ENCODE measurements at regions not wholly inside any gene's neighbourhood (a gene's known extent, or its start where the extent isn't known, plus 50 kb on each side); places are given as distances from the start of the nearest gene placed in this dataset.
"Not testable (repeated sequence)": the region's sequence is repeated elsewhere in the genome, so short reads cannot be mapped to it uniquely, and the experiment has no call there.

- DNase-seq; intact Hi-C loops (cut with DNase I); ATAC-seq: not testable (repeated sequence)
These were observed 89.2 kb upstream of the ITPRID2 start for GRCh38 chr2:181802300-181802699.

GRCh38 chr2:181803903-181804799, 87.4 kb upstream of the ITPRID2 start:
- H3K27ac ChIP-seq (ENCODE audit: low read length); H3K27me3 ChIP-seq (ENCODE audit: control insufficient read depth, insufficient read depth); H3K4me3 ChIP-seq (ENCODE audit: low read length); ATAC-seq; H3K9me3 ChIP-seq (ENCODE audit: control insufficient read depth, low read length); DNase-seq; intact Hi-C loops (cut with DNase I); H3K4me1 ChIP-seq (ENCODE audit: control insufficient read depth, insufficient read depth, low read length): not testable (repeated sequence)
- WGBS, result 78% methylated on average over 12 of the region's 12 CpGs

More at GRCh38 chr2:181802300-181802699, 89.2 kb upstream of the ITPRID2 start:
- WGBS, result 96% methylated on average over 1 of the region's 1 CpG
- H3K4me3 ChIP-seq (ENCODE audit: low read length); H3K9me3 ChIP-seq (ENCODE audit: control insufficient read depth, low read length); H3K27ac ChIP-seq (ENCODE audit: low read length); H3K27me3 ChIP-seq (ENCODE audit: control insufficient read depth, insufficient read depth); H3K4me1 ChIP-seq (ENCODE audit: control insufficient read depth, insufficient read depth, low read length): not testable (repeated sequence)

GRCh38 chr2:181805228-181806038, 86.1 kb upstream of the ITPRID2 start:
- intact Hi-C loops (cut with DNase I), result no loop called here
- no peak overlapping the region for H3K27ac ChIP-seq (ENCODE audit: low read length)
- WGBS, result 37% methylated on average over 3 of the region's 3 CpGs
- H3K4me3 ChIP-seq (ENCODE audit: low read length), result no peak overlapping the region
- ATAC-seq (peak; percentile 55 to 65), DNase-seq (no peak)
- H3K4me1 ChIP-seq (ENCODE audit: control insufficient read depth, insufficient read depth, low read length), result no peaks in the 10 kb centered on the region
- H3K27me3 ChIP-seq (ENCODE audit: control insufficient read depth, insufficient read depth), result no peaks in the 10 kb centered on the region
- H3K9me3 ChIP-seq (ENCODE audit: control insufficient read depth, low read length), result no peaks in the 10 kb centered on the region

- DNase-seq (no peak), ATAC-seq (peak; percentile 10 to 26)
- Histone ChIP-seq H3K4me3 (ENCODE audit: low read length) (no peak overlapping the region), H3K9me3 (ENCODE audit: control insufficient read depth, low read length) (no peaks in the 10 kb centered on the region), H3K27ac (ENCODE audit: low read length) (no peak overlapping the region), H3K27me3 (ENCODE audit: control insufficient read depth, insufficient read depth) (no peaks in the 10 kb centered on the region), H3K4me1 (ENCODE audit: control insufficient read depth, insufficient read depth, low read length) (no peaks in the 10 kb centered on the region)
- 31% methylated on average over 1 of the region's 1 CpG for WGBS
- intact Hi-C loops (cut with DNase I), result no loop called here
These were observed 85.5 kb upstream of the ITPRID2 start for GRCh38 chr2:181806039-181806392.

GRCh38 chr2:181807526-181807925, 84.0 kb upstream of the ITPRID2 start:
- 94% methylated on average over 2 of the region's 2 CpGs for WGBS
- H3K27ac ChIP-seq (ENCODE audit: low read length), result no peak overlapping the region

GRCh38 chr2:181810823-181811695, 80.5 kb upstream of the ITPRID2 start:
- Histone ChIP-seq H3K9me3 (ENCODE audit: control insufficient read depth, low read length) (no peaks in the 10 kb centered on the region), H3K27ac (ENCODE audit: low read length) (peak overlapping the region; percentile 39), H3K27me3 (ENCODE audit: control insufficient read depth, insufficient read depth) (no peaks in the 10 kb centered on the region), H3K4me3 (ENCODE audit: low read length) (no peak overlapping the region), H3K4me1 (ENCODE audit: control insufficient read depth, insufficient read depth, low read length) (peaks cover 2% of the 10 kb centered on the region)
- WGBS, result 41% methylated on average over 9 of the region's 9 CpGs
- intact Hi-C loops (cut with DNase I), result no loop called here
- DNase-seq (peak in 2 of 3 donors; percentile 26 to 34), ATAC-seq (peak; percentile 91 to 98)

More at GRCh38 chr2:181807526-181807925, 84.0 kb upstream of the ITPRID2 start:
- H3K4me1 ChIP-seq (ENCODE audit: control insufficient read depth, insufficient read depth, low read length), result peaks cover 2% of the 10 kb centered on the region
- intact Hi-C loops (cut with DNase I), result no loop called here
- H3K4me3 ChIP-seq (ENCODE audit: low read length), result no peak overlapping the region
- no peak for ATAC-seq
- H3K9me3 ChIP-seq (ENCODE audit: control insufficient read depth, low read length), result no peaks in the 10 kb centered on the region
- no peaks in the 10 kb centered on the region for H3K27me3 ChIP-seq (ENCODE audit: control insufficient read depth, insufficient read depth)
- DNase-seq, result no peak

- intact Hi-C loops (cut with DNase I), result no loop called here
- no peaks in the 10 kb centered on the region for H3K27me3 ChIP-seq (ENCODE audit: control insufficient read depth, insufficient read depth)
- DNase-seq, result no peak
- no peak overlapping the region for H3K4me3 ChIP-seq (ENCODE audit: low read length)
- ATAC-seq, result no peak
- H3K27ac ChIP-seq (ENCODE audit: low read length), result no peak overlapping the region
- no peaks in the 10 kb centered on the region for H3K9me3 ChIP-seq (ENCODE audit: control insufficient read depth, low read length)
- H3K4me1 ChIP-seq (ENCODE audit: control insufficient read depth, insufficient read depth, low read length), result peaks cover 2% of the 10 kb centered on the region
- WGBS, result 66% methylated on average over 2 of the region's 2 CpGs
These were observed 79.3 kb upstream of the ITPRID2 start for GRCh38 chr2:181812106-181812743.

GRCh38 chr2:181814057-181814491, 77.5 kb upstream of the ITPRID2 start:
- Histone ChIP-seq H3K27ac (ENCODE audit: low read length) (no peak overlapping the region), H3K27me3 (ENCODE audit: control insufficient read depth, insufficient read depth) (no peaks in the 10 kb centered on the region), H3K9me3 (ENCODE audit: control insufficient read depth, low read length) (no peaks in the 10 kb centered on the region), H3K4me3 (ENCODE audit: low read length) (no peak overlapping the region), H3K4me1 (ENCODE audit: control insufficient read depth, insufficient read depth, low read length) (peaks cover 2% of the 10 kb centered on the region)
- ATAC-seq, result no peak
- intact Hi-C loops (cut with DNase I), result no loop called here
- WGBS, result 78% methylated on average over 3 of the region's 3 CpGs
- no peak for DNase-seq

GRCh38 chr2:181817509-181817908, 74.0 kb upstream of the ITPRID2 start:
- Histone ChIP-seq H3K4me3 (ENCODE audit: low read length) (no peak overlapping the region), H3K9me3 (ENCODE audit: control insufficient read depth, low read length) (no peaks in the 10 kb centered on the region), H3K27me3 (ENCODE audit: control insufficient read depth, insufficient read depth) (no peaks in the 10 kb centered on the region), H3K27ac (ENCODE audit: low read length) (no peak overlapping the region), H3K4me1 (ENCODE audit: control insufficient read depth, insufficient read depth, low read length) (no peaks in the 10 kb centered on the region)
- intact Hi-C loops (cut with DNase I), result no loop called here
- no peak for DNase-seq
- no peak for ATAC-seq

- intact Hi-C loops (cut with DNase I), result no loop called here
- WGBS, result 74% methylated on average over 1 of the region's 1 CpG
- no peak for ATAC-seq
These were observed 73.4 kb upstream of the ITPRID2 start for GRCh38 chr2:181818058-181818680.

More at GRCh38 chr2:181818058-181818680, 73.4 kb upstream of the ITPRID2 start:
- no peak overlapping the region for H3K27ac ChIP-seq (ENCODE audit: low read length)
- no peak overlapping the region for H3K4me3 ChIP-seq (ENCODE audit: low read length)
- no peaks in the 10 kb centered on the region for H3K4me1 ChIP-seq (ENCODE audit: control insufficient read depth, insufficient read depth, low read length)
- H3K27me3 ChIP-seq (ENCODE audit: control insufficient read depth, insufficient read depth), result no peaks in the 10 kb centered on the region
- no peak for DNase-seq
- no peaks in the 10 kb centered on the region for H3K9me3 ChIP-seq (ENCODE audit: control insufficient read depth, low read length)

Measured in right cardiac atrium (tissue), 5 donors.